Embryonic facial prominence (tissue), 1 donor: ENCODE measurements at regions not wholly inside any gene's neighbourhood (a gene's known extent, or its start where the extent isn't known, plus 50 kb on each side); places are given as distances from the start of the nearest gene placed in this dataset.
"Not testable (repeated sequence)": the region's sequence is repeated elsewhere in the genome, so short reads cannot be mapped to it uniquely, and the experiment has no call there.

Experiments used
- DNase-seq: peaks from one replicate; pipeline ENCODE4 v3.0.0-alpha.2; 2016; ENCODE audit errors: extremely low spot score

GRCh38 chr2:137886083-137886831 lies 78.0 kb upstream of the HNMT start:
- DNase-seq, result no peak

GRCh38 chr2:137888845-137889244 lies 75.4 kb upstream of the HNMT start:
- no peak for DNase-seq

- no peak for DNase-seq
These were observed 71.5 kb upstream of the HNMT start for GRCh38 chr2:137892739-137893138.

DNA sequence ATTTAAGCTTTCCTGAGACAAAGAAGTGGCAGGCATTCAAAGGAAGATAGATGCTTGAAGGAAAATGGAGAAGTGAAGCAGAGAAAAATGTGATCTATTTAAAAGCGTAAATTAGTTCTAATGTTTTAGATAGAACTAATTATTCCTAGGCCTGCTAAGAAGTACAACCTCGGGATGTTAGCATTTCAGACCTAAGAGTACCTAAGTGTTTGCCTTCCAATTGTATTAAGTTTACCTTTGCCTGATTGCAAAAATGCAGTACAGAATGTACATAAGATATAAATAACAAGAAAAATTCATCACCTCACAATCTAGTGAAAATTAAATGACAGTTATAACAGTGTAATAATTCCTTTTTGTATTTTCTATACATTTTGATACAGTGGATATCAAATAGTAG lies 71.1 kb upstream of the HNMT start:
- DNase-seq, result no peak

DNA sequence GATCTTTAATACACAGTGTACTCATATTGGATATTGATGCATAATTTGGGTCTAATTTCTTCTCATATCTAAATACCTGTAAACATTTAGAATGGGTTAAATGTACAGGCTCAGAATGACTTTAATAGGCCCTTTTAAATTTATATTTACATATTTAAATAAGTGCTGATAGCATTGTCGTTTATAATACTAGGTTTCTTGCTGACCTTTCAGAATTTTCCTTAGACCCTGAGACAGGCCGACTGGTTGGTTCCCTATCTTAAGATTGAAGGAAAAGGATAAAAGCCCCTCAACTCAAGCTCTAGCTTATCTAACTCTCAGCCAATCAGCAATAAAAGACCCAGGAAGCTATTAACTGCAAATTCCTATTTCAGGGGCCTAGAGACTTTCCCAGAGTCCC lies 67.8 kb upstream of the HNMT start:
- no peak for DNase-seq

- DNase-seq, result no peak
These were observed 67.2 kb upstream of the HNMT start for GRCh38 chr2:137897082-137897481.

DNA sequence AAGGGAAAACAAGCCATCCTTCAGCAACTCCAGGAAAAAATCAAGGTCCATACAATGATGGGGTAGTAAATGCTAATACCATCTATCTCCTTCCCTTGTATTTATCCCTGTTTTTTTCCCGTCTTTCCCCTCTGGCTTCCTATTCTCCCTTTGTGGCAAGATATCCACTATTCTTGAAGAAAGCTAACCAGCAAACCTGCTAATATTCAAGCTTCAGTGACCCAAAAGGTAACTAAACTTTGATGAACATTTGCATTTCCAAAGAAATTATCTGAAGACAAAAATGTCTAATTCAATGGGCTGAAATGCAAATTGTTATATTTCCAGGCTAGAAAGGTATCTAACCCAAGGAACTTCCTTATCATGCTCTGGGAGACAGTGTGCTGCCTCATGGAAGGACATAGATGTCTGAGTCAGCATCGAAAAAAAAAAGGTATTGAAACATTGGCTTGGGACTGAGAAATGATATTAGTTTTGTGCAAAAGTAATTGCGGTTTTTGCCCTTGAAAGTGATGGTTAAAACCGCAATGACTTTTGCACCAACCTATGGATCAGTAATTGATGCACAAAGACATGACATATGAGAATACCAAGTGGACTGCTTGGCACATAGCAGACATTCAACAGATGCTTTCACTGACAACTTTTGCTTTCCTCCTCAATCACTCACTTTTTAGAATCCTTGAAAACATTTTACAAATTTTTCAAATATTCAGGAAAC lies 63.7 kb upstream of the HNMT start:
- DNase-seq, result no peak

- DNase-seq, result no peak
These were observed 53.6 kb upstream of the HNMT start for GRCh38 chr2:137910641-137911040.

GRCh38 chr2:137912371-137912770 lies 51.9 kb upstream of the HNMT start:
- DNase-seq, result no peak

DNA sequence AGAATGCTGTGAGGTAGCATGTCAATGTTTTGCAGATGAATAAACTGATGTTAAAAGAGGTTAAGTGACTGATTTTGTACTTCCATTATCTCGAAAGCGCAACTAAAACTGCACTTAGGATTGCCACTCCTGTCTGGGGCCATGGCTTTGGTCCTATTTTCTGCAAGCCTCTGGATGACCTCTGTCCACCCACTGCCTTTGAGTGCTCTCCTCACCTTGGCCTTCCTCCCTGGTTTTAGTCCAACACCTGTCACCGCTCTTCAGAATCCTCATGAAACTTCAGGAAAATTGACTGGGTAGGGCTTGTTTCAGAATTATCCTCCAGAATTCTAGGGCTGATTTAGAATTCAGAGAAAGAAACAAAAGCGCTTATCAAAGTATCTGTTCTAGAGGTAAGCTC lies 51.1 kb upstream of the HNMT start:
- DNase-seq, result no peak

DNA sequence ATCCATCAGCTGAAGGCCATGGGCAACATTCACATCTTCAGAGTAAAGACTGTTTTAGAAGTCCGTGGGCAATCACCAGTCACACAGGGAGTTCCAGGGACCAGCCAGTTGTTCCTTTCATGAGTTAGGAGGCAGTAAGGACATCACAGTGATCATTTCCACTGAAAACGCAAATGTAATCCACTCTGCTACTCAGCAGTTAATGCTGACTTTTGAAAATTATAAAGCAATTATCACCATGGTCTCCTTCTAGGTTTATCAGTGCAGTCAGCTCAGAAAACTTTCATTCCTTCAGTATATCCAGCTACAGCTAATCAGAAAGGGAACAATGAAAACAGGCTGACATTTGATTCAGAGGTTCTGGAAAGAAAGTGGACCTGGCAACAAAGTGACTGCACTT lies 50.6 kb upstream of the HNMT start:
- DNase-seq, result not testable (repeated sequence)
